ENCODE measurements at regions not wholly inside any gene's neighbourhood (a gene's known extent, or its start where the extent isn't known, plus 50 kb on each side); places are given as distances from the start of the nearest gene placed in this dataset.

DNA sequence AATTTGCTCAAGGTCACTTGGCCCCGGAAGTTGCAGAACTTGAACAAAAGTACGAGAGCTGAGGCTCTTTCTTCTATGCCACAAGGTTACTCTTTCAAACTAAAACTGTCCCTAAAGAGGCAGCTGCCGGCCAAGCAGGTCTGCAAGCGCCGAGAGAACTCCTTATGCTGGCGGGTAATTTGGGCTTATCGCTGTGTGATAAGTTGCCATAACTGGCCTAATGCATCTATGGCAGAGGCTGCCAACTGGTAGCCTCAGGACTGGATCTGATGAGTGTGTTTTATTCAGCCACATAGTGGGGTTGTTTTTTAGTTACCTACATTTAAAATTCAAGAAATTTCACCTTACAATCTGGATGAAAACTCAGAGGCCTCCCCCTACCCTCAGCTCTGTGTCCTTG, 68.1 kb upstream of the SPOCK1 start:
- intact Hi-C loops (cut with DNase I; ENCODE audit: low total_unique reads) = no loop called here
- H3K27me3 ChIP-seq = peaks cover 0 to 17% (median 3%) of the 10 kb centered on the region in 3 donors
- 58 to 81% (median 76%) methylated on average over 7 of the region's 7 CpGs for WGBS, 5 donors
- H3K9me3 ChIP-seq = no peaks in the 10 kb centered on the region
- H3K4me3 ChIP-seq = no peak overlapping the region
- H3K4me1 ChIP-seq = peaks cover 0 to 7% (median 0%) of the 10 kb centered on the region in 4 donors
- H3K27ac ChIP-seq = no peak overlapping the region
- no peak for TF ChIP-seq EP300 (IDR thresholded peaks at IDR 0.05)
- TF ChIP-seq POLR2AphosphoS5 (IDR thresholded peaks at IDR 0.05) = no peak
- TF ChIP-seq, protein P1, sequence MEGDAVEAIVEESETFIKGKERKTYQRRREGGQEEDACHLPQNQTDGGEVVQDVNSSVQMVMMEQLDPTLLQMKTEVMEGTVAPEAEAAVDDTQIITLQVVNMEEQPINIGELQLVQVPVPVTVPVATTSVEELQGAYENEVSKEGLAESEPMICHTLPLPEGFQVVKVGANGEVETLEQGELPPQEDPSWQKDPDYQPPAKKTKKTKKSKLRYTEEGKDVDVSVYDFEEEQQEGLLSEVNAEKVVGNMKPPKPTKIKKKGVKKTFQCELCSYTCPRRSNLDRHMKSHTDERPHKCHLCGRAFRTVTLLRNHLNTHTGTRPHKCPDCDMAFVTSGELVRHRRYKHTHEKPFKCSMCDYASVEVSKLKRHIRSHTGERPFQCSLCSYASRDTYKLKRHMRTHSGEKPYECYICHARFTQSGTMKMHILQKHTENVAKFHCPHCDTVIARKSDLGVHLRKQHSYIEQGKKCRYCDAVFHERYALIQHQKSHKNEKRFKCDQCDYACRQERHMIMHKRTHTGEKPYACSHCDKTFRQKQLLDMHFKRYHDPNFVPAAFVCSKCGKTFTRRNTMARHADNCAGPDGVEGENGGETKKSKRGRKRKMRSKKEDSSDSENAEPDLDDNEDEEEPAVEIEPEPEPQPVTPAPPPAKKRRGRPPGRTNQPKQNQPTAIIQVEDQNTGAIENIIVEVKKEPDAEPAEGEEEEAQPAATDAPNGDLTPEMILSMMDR (IDR thresholded peaks at IDR 0.05) = no peak
- TF ChIP-seq POLR2A (IDR thresholded peaks at IDR 0.05) = no peak
- no peaks in the 10 kb centered on the region for H3K36me3 ChIP-seq
- no peak for DNase-seq

DNA sequence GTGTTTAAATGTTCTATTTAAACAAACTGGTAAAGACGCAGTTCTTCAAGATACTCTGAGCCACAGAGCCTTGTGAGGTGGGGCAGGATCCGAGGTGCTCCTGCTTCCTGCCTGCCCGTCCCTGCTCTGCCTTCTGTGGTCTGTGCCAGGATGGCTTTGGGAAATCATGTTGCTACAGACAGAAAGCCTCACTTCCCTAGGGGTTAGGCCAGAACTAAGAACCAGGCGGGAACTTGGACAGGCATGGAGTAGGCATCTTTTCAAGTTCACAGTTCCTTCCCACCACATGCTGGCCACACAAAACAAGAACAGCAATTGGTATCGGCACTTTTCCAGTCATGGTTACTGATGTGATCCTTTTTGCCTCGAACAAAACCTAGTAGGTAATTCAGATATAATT, 67.7 kb upstream of the SPOCK1 start:
- Histone ChIP-seq H3K27me3 (peaks cover 0 to 17% (median 3%) of the 10 kb centered on the region in 3 donors), H3K9me3 (no peaks in the 10 kb centered on the region), H3K4me1 (peaks cover 0 to 7% (median 0%) of the 10 kb centered on the region in 4 donors), H3K4me3 (no peak overlapping the region), H3K36me3 (no peaks in the 10 kb centered on the region), H3K27ac (no peak overlapping the region)
- no peak for DNase-seq
- TF ChIP-seq EP300 (IDR thresholded peaks at IDR 0.05) (no peak), POLR2AphosphoS5 (IDR thresholded peaks at IDR 0.05) (no peak), POLR2A (IDR thresholded peaks at IDR 0.05) (no peak)
- TF ChIP-seq, protein P1 (IDR thresholded peaks at IDR 0.05) = no peak
- WGBS, 5 donors = 33 to 56% (median 45%) methylated on average over 6 of the region's 6 CpGs
- intact Hi-C loops (cut with DNase I; ENCODE audit: low total_unique reads) = no loop called here

DNA sequence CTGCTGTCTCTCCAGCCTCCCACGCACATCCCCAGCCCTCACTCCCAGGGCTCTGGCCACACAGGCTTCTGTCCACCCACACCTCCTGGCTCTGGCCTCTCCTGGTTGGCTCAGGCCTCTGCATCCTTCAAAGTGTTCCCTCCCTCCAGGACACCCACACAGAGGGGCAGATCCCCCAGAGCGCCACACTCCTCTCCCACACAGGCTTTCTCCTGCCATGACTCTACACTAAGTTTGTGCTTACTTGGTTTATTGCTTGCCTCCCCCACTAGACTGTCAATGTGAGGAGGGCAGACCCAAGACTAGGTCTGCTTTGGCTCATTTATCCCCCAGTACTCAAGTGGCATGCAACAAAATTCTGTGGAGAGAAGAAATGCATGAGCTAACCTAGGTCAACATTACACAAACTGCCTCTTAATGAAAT, 67.0 kb upstream of the SPOCK1 start:
- Histone ChIP-seq H3K36me3 (no peaks in the 10 kb centered on the region), H3K4me3 (no peak overlapping the region), H3K27ac (no peak overlapping the region), H3K9me3 (no peaks in the 10 kb centered on the region), H3K4me1 (peaks cover 0 to 7% (median 0%) of the 10 kb centered on the region in 4 donors), H3K27me3 (peaks cover 0 to 17% (median 3%) of the 10 kb centered on the region in 3 donors)
- WGBS, 5 donors = 76 to 92% (median 85%) methylated on average over 2 of the region's 2 CpGs
- intact Hi-C loops (cut with DNase I; ENCODE audit: low total_unique reads) = no loop called here
- TF ChIP-seq POLR2AphosphoS5 (IDR thresholded peaks at IDR 0.05) (no peak), EP300 (IDR thresholded peaks at IDR 0.05) (no peak), POLR2A (IDR thresholded peaks at IDR 0.05) (no peak)
- TF ChIP-seq, protein P1 (IDR thresholded peaks at IDR 0.05) = no peak
- no peak for DNase-seq

DNA sequence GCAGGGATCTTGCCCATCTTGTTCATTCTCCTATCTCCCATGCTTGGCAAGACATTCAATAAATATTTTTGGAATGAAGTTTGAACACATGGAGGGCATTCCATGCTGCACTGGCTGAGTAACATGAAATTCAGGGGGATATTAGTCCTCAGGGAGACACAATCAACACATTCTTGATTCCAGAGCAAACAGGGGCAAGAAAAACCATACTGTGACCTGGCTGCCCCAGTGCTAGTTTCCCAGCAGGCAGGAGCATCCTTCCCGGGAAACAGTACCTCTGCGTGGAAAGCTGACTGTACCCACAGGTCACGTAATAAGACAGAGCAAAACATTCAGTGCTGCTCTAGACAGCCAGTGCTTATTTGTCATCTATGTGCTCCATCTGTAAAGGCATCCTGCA, 66.3 kb upstream of the SPOCK1 start:
- no peak for TF ChIP-seq EP300 (IDR thresholded peaks at IDR 0.05)
- TF ChIP-seq POLR2A (IDR thresholded peaks at IDR 0.05) = no peak
- TF ChIP-seq, protein P1 (IDR thresholded peaks at IDR 0.05) = no peak
- TF ChIP-seq POLR2AphosphoS5 (IDR thresholded peaks at IDR 0.05) = no peak
- peaks cover 0 to 7% (median 0%) of the 10 kb centered on the region in 4 donors for H3K4me1 ChIP-seq
- H3K27me3 ChIP-seq = peaks cover 0 to 12% (median 3%) of the 10 kb centered on the region in 3 donors
- DNase-seq = no peak
- intact Hi-C loops (cut with DNase I; ENCODE audit: low total_unique reads) = no loop called here
- H3K27ac ChIP-seq = no peak overlapping the region
- H3K4me3 ChIP-seq = no peak overlapping the region
- no peaks in the 10 kb centered on the region for H3K36me3 ChIP-seq
- H3K9me3 ChIP-seq = no peaks in the 10 kb centered on the region
- 60 to 91% (median 80%) methylated on average over 3 of the region's 3 CpGs for WGBS, 5 donors

Measured in stomach (tissue), 8 donors.